GM21526 (cell line): ENCODE measurements at regions not wholly inside any gene's neighbourhood (a gene's known extent, or its start where the extent isn't known, plus 50 kb on each side); places are given as distances from the start of the nearest gene placed in this dataset.
A peak's percentile ranks its signal among the peaks of the same experiment; 100 is the strongest.

Source experiments
- ATAC-seq: cut with Tn5 transposase; IDR thresholded peaks from one replicate; pipeline ENCODE4 v1.9.1; 2021; ENCODE audit warnings: moderate library complexity; ENCODE audit not compliant: unreplicated experiment, low FRiP score

DNA sequence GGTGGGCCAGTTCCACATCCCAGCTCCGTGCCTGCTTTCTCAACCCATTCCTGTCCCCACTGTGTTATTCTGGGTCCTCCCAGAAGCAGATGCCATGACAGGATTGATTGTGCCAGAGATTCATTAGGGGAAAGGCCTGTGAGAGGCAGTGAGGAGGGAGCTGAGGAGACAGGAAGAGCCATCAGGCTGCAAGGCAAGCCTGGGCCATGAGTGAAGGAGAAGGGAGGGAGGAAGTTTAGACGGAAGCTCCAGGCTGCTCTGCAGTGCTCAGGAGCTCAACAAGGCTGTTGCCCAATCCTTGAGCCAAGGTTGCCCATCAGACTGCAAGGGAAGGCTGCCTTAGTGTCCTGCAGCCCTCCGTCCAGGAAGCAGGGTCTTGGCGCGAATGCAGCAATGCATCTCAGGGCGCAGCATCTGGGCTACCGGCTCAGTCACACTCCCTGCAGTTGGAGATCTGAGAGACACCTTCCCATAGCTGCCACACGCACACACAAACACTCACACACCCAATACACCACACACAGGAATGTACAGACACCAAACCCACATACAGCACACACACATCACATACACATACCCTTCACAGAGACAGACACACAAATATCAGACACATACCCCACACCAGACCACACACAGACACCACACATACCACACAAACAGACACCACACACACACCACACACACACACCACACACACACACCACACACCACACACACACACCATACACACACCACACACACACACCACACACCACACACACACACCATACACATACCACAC is 139.5 kb upstream of the NDUFV2 start:
- no peak for ATAC-seq

DNA sequence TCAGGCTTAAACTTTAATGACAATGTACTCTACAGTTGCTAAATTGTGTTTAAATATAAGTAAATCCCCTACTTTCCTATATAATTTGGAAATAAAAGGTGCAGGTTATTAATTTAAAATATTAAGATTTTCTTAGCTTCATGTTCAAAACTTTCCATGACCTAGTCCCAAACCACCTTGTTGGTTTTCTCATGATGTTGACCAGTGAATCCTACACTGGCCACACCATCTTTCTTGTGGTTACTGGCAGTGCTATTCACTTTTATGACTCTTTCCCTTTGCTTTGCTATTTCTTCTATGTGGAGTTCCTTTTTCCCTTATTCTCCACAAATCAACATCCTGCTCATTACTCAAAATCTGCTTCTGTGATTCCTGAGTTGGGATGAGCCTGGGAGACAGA is 138.6 kb upstream of the NDUFV2 start:
- ATAC-seq, result no peak

GRCh38 chr18:8965398-8965797 is 137.1 kb upstream of the NDUFV2 start:
- ATAC-seq, result no peak

- no peak for ATAC-seq
Measured at GRCh38 chr18:8966821-8967220, 135.7 kb upstream of the NDUFV2 start.

DNA sequence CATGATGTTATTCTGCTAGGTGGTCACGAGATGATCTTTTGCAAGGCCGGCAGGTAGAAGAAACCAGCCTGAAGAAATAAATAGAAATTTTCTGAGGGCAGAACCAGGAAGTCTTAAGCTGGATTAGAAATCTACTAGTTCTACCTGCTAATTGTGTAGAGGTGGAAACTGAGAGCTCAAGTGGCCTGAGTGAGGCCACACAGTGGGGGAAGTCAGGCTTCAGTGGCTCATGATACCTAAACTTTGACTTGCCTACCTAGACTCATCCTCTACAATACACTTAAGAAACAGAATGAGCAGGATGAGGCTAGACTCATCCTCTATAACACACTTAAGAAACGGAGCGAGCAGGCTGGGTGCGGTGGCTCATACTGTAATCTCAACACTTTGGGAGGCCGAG is 134.9 kb upstream of the NDUFV2 start:
- peak; percentile 78 for ATAC-seq

DNA sequence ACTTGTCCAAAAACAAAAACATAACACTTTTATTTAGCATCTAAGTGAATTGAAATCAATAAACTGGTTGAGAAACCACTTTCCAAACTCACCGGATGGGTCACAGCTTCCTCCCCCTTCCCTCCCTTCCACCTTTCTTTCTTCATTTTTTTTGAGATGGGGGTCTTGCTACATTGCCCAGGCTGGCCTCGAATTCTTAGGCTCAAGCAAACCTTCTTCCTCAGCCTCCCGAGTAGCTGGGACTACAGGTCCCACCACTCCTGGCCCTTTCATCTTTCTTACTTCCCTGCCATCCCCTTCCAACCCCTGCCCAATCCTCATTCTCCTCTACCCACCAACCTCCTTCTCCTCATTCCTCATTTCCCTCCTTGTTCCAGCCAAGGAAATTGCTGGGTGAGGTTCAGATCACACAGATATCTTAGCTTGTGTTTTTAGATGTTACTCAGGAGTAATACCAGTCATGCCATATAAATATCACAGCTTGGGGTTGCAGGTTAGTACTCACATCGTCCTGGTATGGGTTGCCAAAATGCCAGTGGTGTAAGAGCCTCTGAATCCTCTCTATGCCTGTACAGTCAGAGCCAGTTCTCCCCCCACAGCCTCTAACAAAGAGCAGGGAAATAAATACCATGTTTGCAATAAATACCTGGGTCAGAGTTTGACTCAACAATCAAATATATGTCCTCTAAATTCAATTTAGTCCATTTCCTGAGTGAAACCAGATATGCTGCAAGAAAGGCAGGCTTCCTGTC is 132.7 kb upstream of the NDUFV2 start:
- no peak for ATAC-seq

DNA sequence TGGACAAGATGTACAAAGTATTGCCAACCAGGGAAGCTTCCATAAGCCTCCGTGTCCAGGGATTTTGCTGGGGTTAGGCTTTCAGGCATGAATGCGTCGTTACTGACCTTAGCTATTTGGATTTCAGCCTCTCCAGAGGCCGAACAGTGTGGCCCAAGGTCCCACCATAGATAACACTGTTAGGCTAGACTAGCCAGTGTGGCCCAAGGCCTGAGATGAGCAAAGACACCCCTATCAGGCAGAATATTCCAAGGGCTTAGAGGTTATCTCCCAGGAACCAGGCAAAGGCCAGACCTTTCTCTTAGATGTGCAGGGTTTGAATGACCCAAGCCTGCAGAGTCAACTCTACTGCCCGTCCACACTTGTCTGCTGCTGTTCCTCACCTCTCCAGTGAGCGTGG is 131.7 kb upstream of the NDUFV2 start:
- ATAC-seq, result no peak

- ATAC-seq, result no peak
Measured at GRCh38 chr18:8972116-8972515, 130.4 kb upstream of the NDUFV2 start.

GRCh38 chr18:8974279-8974678 is 128.2 kb upstream of the NDUFV2 start:
- no peak for ATAC-seq

- no peak for ATAC-seq
Measured at GRCh38 chr18:8974696-8975095, 127.8 kb upstream of the NDUFV2 start.

DNA sequence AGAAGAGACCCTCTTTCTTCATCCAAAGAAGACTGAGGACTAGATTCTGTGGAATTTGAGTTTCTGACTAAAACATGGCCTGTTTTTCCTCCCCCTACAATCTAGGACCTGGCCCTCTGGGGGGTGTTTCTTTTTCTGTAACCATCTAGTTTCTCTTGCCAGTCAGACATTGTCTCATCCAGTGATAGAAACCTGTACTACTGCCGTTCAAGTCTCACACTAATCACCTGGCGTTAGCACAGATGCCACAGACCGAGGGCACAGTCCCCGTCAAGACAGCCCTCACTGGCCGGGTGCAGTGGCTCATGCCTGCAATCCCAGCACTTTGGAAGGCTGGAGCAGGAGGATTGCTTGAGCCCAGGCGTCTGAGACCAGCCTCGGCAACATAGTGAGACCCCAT is 126.9 kb upstream of the NDUFV2 start:
- no peak for ATAC-seq

- no peak for ATAC-seq
Measured at GRCh38 chr18:8976606-8977005, 125.9 kb upstream of the NDUFV2 start.

DNA sequence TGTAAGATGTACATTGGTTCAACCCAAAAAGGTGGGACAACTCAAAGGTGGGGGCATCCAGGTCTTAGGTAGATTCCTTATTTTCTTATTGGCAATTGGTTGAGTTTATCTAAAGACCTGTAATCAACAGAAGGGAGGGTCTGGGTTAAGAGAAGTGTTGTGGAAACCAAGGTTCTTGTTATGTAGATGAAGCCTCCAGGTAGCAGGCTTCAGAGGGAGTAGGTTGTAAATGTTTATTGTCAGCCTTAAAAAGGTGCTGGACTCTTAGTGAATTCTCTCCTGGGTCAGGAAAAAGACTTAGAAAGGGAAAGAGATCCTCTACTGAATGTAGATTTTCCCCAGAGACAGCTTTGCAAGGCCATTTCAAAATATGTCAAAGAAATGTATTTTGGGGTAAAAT is 125.3 kb upstream of the NDUFV2 start:
- no peak for ATAC-seq

GRCh38 chr18:8977701-8978100 is 124.8 kb upstream of the NDUFV2 start:
- ATAC-seq, result no peak

DNA sequence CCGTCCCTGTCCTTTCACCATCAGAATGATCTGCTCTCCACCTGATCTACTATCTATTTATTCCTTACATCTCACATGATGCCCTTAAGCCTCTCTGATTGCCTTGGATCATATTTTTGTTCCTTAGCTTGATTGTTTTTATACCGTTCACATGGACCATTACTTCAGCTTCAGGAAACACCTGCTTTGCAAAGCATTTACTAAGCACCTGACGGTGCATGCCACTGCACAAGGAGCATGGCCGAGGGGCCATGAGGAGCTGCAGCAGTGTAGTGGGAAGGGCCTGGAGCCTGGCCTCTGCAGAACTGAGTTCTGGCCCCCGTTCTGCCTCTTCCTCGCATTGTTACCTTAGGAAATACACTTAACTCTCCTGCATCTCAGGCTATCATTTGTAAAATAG is 124.1 kb upstream of the NDUFV2 start:
- ATAC-seq, result no peak

DNA sequence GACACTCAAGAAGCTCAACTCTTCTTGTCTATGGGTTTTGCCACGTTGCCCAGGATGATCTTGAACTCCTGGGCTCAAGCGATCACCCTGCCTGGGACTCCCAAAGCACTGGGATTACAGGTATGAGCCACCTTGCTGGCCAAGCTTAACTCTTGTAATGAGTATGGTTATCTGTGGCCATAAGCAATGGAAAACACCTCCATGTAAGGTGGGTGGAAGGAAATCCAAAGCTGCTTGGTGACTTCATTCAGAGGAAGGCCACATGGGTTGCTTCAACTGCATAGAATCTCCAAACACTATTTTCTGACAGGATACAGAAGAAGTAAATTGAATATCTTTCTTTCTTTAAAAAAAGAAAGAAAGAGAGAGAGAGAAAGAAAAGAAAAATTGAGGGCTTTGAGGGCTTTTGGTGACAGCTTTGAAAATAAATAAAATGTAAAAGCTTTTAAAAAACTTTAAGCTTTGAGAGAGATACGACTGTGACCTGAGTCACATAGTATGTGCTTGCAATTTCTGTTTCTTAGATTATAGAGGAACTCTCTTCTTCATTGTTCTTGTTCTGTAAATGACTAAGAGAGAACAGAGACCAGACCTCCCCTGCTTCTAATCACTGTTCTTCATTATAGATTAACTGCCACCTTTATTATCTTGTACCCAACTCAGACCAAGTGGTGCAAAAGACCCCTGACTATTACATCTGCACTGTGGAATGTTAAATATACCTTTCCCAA is 123.1 kb upstream of the NDUFV2 start:
- no peak for ATAC-seq

- no peak for ATAC-seq
Measured at GRCh38 chr18:8980496-8980895, 122.0 kb upstream of the NDUFV2 start.

DNA sequence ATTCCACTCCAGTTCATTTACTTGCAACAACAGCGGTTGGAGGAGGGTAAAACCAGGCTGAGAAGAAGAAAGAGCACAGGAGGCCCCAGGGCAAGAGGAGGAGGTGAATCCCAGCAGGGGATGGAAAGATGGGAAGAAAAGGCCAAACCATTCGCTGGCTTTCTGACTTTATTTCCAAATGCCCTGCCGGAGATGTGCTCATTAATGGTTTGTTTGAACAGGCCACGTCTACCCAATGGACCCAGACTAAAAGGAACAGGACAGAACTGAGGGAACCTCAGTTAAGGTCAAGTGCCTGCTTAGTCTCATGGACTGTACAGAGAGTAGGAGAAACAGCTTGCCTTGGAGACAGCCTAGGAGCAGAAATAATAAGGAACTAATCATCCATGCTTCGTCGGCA is 121.6 kb upstream of the NDUFV2 start:
- ATAC-seq, result no peak

- ATAC-seq, result no peak
Measured at GRCh38 chr18:8982416-8983183, 119.9 kb upstream of the NDUFV2 start.

- no peak for ATAC-seq
Measured at GRCh38 chr18:8983195-8983594, 119.3 kb upstream of the NDUFV2 start.
